HEK293T (cell line): ENCODE measurements at regions not wholly inside any gene's neighbourhood (a gene's known extent, or its start where the extent isn't known, plus 50 kb on each side); places are given as distances from the start of the nearest gene placed in this dataset.

Experiments used
- BHLHE40 ChIP-seq: fragments of 450-650 bp; IDR thresholded peaks from 2 replicates; pipeline ENCODE4 v1.6.1; 2016; ENCODE audit warnings: mild to moderate bottlenecking, moderate library complexity, borderline replicate concordance
- SP1 ChIP-seq: fragments of 450-650 bp; IDR thresholded peaks from 2 replicates; pipeline ENCODE4 v1.6.1; 2017

DNA sequence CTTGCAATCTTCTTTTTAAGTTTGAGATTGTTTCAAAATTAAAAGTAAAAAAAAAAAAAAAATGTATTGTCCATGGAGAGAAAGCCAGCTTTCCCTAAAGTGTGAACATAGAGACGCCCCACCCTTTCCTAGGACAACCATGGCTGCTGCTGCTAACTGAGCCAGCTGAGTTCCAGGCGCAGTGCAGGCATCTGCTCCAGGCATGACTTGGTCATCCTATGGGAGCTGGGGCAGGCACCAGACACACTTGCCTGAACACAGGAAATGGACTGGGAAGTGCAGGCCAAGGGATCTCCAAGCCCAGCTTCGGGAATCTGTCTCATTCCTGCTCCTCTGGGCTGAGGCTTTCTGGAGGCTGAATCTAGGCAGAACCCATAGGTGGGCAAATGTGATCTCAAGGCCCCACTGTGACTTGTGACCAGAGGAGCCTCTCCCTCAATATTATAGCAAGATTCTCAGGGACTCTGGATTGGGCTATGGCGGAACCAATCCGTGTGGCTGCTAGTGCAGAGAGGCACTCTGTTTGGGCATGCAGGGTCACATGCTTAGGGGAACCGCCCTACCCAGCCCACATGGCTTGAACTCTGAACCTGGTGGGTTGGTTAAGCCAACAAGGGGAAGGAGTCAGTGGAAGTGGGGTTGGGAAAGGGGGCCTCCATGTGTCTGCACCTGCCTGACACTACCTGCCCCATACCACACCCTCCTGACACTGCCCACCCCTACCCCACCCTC, 138.2 kb upstream of the CST7 start:
- TF ChIP-seq SP1 (no peak), BHLHE40 (no peak)
